HCT116 (cell line): ENCODE measurements at regions not wholly inside any gene's neighbourhood (a gene's known extent, or its start where the extent isn't known, plus 50 kb on each side); places are given as distances from the start of the nearest gene placed in this dataset.

Experiments
- EZH2 ChIP-seq: fragments of 200-600 bp; sonication (generic); IDR thresholded peaks from 2 replicates; pipeline ENCODE4 v1.6.1; 2017; ENCODE audit warnings: antibody characterized with exemption, mixed run types
- EZH2phosphoT487 ChIP-seq: fragments of 200-600 bp; IDR thresholded peaks from 2 replicates; pipeline ENCODE4 v1.6.1; 2018; ENCODE audit warnings: antibody characterized with exemption, borderline replicate concordance
- ZNF274 ChIP-seq: fragments of 200-500 bp; sonication (Bioruptor generic); IDR thresholded peaks from 2 replicates; pipeline ENCODE4 v1.6.1; 2014; ENCODE audit warnings: mild to moderate bottlenecking, low read depth, low read length, inconsistent platforms
- TF ChIP-seq, protein P1 (sequence below), 3 experiments: fragments of 200-600 bp in 1 of 3; sonication (generic) in 1 of 3; IDR thresholded peaks in 2 of 3; conservative IDR thresholded peaks in 1 of 3; 2 replicates each; pipeline ENCODE4 v1.5.1; 2012 to 2017; ENCODE audit warnings: low read depth in 2 of 3, low read length in 2 of 3, antibody characterized with exemption in 1 of 3, borderline replicate concordance in 1 of 3, control low read depth in 1 of 3, mild to moderate bottlenecking in 1 of 3, mixed read lengths in 1 of 3, mixed run types in 1 of 3, moderate library complexity in 1 of 3; ENCODE audit not compliant: insufficient read depth in 1 of 3

DNA sequence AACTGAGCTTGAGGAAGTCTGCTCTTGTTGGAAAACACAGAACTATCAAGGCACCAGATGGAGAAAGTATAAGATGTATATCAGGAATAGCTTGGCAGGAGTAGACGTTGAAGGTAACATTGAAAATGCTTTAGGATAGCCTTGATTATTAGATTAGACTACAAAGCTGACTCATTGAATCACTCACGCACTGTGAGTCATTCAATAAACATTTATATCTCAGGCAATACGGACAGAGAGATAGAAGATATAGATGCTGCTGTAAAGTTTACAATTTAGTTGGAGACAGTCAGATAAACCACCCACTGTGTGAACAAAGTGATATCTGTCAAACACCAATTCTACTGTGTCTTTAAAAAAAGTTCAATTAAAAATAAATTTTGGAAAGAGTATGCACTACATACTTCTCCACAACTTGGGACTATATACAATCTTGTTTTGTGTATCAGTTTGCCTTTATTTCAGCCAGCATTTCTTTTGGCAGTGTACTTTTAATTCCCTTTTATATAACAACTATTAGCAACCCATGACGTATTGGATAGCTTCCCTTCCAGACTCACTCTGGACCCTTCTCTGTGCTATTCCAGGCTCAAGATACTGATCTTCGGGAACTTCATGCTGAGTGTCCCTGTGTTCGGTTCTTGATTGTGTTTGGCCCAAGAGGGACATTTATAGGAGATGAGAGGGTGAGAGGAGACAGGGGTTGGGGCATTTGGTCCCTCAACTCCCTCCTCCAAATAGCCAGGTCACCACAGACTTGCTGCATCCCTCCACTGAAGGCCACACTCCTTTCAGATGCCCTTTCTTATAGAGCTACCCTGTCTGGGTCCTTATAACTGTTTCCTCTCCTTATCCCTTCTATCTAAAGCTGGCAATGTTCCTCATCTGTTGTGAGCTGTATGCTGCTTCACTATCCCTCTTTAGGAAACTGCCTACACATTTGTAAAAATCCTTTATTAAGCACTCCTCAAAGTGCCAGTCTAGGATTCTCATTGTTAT lies 176.6 kb upstream of the PTPRK start:
- TF ChIP-seq EZH2 = no peak
- no peak for TF ChIP-seq ZNF274
- no peak for TF ChIP-seq EZH2phosphoT487
- TF ChIP-seq, protein P1, sequence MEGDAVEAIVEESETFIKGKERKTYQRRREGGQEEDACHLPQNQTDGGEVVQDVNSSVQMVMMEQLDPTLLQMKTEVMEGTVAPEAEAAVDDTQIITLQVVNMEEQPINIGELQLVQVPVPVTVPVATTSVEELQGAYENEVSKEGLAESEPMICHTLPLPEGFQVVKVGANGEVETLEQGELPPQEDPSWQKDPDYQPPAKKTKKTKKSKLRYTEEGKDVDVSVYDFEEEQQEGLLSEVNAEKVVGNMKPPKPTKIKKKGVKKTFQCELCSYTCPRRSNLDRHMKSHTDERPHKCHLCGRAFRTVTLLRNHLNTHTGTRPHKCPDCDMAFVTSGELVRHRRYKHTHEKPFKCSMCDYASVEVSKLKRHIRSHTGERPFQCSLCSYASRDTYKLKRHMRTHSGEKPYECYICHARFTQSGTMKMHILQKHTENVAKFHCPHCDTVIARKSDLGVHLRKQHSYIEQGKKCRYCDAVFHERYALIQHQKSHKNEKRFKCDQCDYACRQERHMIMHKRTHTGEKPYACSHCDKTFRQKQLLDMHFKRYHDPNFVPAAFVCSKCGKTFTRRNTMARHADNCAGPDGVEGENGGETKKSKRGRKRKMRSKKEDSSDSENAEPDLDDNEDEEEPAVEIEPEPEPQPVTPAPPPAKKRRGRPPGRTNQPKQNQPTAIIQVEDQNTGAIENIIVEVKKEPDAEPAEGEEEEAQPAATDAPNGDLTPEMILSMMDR (IDR thresholded peaks at IDR 0.05 in 2 of 3, conservative IDR thresholded peaks at IDR 0.05 in 1 of 3; ENCODE audit: borderline replicate concordance in 1 of 3, insufficient read depth in 1 of 3, low read depth in 2 of 3, low read length in 2 of 3) = no peak
